HG03097 (cell line): ENCODE measurements at regions not wholly inside any gene's neighbourhood (a gene's known extent, or its start where the extent isn't known, plus 50 kb on each side); places are given as distances from the start of the nearest gene placed in this dataset.

ENCODE experiments used
- ATAC-seq: cut with Tn5 transposase; IDR thresholded peaks from one replicate; pipeline ENCODE4 v1.9.1; 2021; ENCODE audit not compliant: unreplicated experiment, low FRiP score

GRCh38 chr2:22600999-22601398 lies 784.0 kb upstream of the KLHL29 start:
- no peak for ATAC-seq

- ATAC-seq: no peak
Observed at GRCh38 chr2:22604136-22604535, 780.8 kb upstream of the KLHL29 start.

GRCh38 chr2:22616031-22616430 lies 768.9 kb upstream of the KLHL29 start:
- ATAC-seq: no peak

GRCh38 chr2:22623620-22624019 lies 761.4 kb upstream of the KLHL29 start:
- no peak for ATAC-seq

- no peak for ATAC-seq
Observed at GRCh38 chr2:22626621-22627020, 758.4 kb upstream of the KLHL29 start.

- ATAC-seq: no peak
Observed at GRCh38 chr2:22628221-22628620, 756.8 kb upstream of the KLHL29 start.

GRCh38 chr2:22628906-22629305 lies 756.1 kb upstream of the KLHL29 start:
- no peak for ATAC-seq

- ATAC-seq: no peak
Observed at GRCh38 chr2:22634167-22634566, 750.8 kb upstream of the KLHL29 start.

- no peak for ATAC-seq
Observed at GRCh38 chr2:22656426-22656825, 728.6 kb upstream of the KLHL29 start.

- no peak for ATAC-seq
Observed at GRCh38 chr2:22673529-22673928, 711.5 kb upstream of the KLHL29 start.

GRCh38 chr2:22683914-22684313 lies 701.1 kb upstream of the KLHL29 start:
- no peak for ATAC-seq

GRCh38 chr2:22690096-22690495 lies 694.9 kb upstream of the KLHL29 start:
- ATAC-seq: no peak

GRCh38 chr2:22691666-22692065 lies 693.3 kb upstream of the KLHL29 start:
- ATAC-seq: no peak

- no peak for ATAC-seq
Observed at GRCh38 chr2:22692746-22693145, 692.2 kb upstream of the KLHL29 start.

GRCh38 chr2:22694300-22694699 lies 690.7 kb upstream of the KLHL29 start:
- no peak for ATAC-seq

GRCh38 chr2:22694856-22695255 lies 690.1 kb upstream of the KLHL29 start:
- ATAC-seq: no peak

GRCh38 chr2:22697054-22697788 lies 687.8 kb upstream of the KLHL29 start:
- no peak for ATAC-seq

GRCh38 chr2:22701561-22702160 lies 683.3 kb upstream of the KLHL29 start:
- ATAC-seq: no peak

GRCh38 chr2:22703286-22703920 lies 681.6 kb upstream of the KLHL29 start:
- ATAC-seq: no peak

- no peak for ATAC-seq
Observed at GRCh38 chr2:22719396-22719795, 665.6 kb upstream of the KLHL29 start.

- no peak for ATAC-seq
Observed at GRCh38 chr2:22729466-22729865, 655.5 kb upstream of the KLHL29 start.
